ENCODE measurements at regions not wholly inside any gene's neighbourhood (a gene's known extent, or its start where the extent isn't known, plus 50 kb on each side); places are given as distances from the start of the nearest gene placed in this dataset.

DNA sequence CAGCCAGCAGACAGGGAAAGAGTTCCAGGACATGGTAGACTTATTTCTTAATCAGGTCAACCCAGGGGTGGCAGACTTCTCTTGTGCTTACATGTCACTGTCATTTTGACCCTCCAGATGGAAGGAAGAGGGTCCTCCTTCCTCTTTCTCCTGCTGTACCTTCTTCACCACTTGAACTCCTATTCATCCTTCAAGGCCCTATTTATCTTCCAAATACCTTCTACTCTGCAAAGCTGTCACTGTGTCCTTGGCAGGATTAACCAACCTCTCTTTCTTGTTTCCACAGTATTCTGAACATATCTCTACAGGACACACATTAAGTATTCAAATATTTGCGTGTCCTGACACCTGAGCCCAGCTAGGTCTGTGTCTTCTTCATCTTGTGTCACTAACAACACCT, 163.1 kb downstream of the DICER1 start:
- no peak overlapping the region for H3K27ac ChIP-seq (ENCODE audit: low read length)
- POLR2A ChIA-PET, result no interaction called here
- H3K4me3 ChIP-seq (ENCODE audit: low read depth in 2 of 2, low read length in 2 of 2), result no peak overlapping the region
- BruUV-seq (replicated peaks), result no TSS peak
- H3K4me1 ChIP-seq (ENCODE audit: control insufficient read depth, insufficient read depth, low read length), result no peaks in the 10 kb centered on the region
- in situ Hi-C loops (cut with HindIII; ENCODE audit: low pct_unique_long_range_greater_than_20kb, low sequenced_read_pairs) (no loop called here), intact Hi-C loops (cut with micrococcal nuclease; ENCODE audit: unreplicated experiment) (no loop called here)
- TF ChIP-seq SIN3A (IDR thresholded peaks at IDR 0.05; ENCODE audit: borderline replicate concordance, insufficient read depth, low read depth, low read length), result no peak
- TF ChIP-seq TCF7L2 (IDR thresholded peaks at IDR 0.05; ENCODE audit: low read depth, low read length), result no peak
- TF ChIP-seq, protein P1, sequence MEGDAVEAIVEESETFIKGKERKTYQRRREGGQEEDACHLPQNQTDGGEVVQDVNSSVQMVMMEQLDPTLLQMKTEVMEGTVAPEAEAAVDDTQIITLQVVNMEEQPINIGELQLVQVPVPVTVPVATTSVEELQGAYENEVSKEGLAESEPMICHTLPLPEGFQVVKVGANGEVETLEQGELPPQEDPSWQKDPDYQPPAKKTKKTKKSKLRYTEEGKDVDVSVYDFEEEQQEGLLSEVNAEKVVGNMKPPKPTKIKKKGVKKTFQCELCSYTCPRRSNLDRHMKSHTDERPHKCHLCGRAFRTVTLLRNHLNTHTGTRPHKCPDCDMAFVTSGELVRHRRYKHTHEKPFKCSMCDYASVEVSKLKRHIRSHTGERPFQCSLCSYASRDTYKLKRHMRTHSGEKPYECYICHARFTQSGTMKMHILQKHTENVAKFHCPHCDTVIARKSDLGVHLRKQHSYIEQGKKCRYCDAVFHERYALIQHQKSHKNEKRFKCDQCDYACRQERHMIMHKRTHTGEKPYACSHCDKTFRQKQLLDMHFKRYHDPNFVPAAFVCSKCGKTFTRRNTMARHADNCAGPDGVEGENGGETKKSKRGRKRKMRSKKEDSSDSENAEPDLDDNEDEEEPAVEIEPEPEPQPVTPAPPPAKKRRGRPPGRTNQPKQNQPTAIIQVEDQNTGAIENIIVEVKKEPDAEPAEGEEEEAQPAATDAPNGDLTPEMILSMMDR (IDR thresholded peaks at IDR 0.05), result no peak
- TF ChIP-seq POLR2AphosphoS5 (IDR thresholded peaks at IDR 0.05; ENCODE audit: low read depth, low read length), result no peak
- TF ChIP-seq, protein P2, sequence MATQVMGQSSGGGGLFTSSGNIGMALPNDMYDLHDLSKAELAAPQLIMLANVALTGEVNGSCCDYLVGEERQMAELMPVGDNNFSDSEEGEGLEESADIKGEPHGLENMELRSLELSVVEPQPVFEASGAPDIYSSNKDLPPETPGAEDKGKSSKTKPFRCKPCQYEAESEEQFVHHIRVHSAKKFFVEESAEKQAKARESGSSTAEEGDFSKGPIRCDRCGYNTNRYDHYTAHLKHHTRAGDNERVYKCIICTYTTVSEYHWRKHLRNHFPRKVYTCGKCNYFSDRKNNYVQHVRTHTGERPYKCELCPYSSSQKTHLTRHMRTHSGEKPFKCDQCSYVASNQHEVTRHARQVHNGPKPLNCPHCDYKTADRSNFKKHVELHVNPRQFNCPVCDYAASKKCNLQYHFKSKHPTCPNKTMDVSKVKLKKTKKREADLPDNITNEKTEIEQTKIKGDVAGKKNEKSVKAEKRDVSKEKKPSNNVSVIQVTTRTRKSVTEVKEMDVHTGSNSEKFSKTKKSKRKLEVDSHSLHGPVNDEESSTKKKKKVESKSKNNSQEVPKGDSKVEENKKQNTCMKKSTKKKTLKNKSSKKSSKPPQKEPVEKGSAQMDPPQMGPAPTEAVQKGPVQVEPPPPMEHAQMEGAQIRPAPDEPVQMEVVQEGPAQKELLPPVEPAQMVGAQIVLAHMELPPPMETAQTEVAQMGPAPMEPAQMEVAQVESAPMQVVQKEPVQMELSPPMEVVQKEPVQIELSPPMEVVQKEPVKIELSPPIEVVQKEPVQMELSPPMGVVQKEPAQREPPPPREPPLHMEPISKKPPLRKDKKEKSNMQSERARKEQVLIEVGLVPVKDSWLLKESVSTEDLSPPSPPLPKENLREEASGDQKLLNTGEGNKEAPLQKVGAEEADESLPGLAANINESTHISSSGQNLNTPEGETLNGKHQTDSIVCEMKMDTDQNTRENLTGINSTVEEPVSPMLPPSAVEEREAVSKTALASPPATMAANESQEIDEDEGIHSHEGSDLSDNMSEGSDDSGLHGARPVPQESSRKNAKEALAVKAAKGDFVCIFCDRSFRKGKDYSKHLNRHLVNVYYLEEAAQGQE (IDR thresholded peaks at IDR 0.05; ENCODE audit: insufficient read depth in 1 of 2, low read depth in 2 of 2, low read length in 1 of 2), result no peak
- CTCF ChIA-PET, result no interaction called here
- no peaks in the 10 kb centered on the region for H3K36me3 ChIP-seq (ENCODE audit: control insufficient read depth, insufficient read depth, low read length)
- no peaks in the 10 kb centered on the region for H3K9me3 ChIP-seq (ENCODE audit: control insufficient read depth, insufficient read depth, low read depth, low read length)
- DNase-seq (ENCODE audit: low read depth, low spot score) (no peak), ATAC-seq (no peak)
- H3K27me3 ChIP-seq (ENCODE audit: control insufficient read depth, insufficient read depth, low read length), result no peaks in the 10 kb centered on the region; the same call in 1 of the 2 replicates

DNA sequence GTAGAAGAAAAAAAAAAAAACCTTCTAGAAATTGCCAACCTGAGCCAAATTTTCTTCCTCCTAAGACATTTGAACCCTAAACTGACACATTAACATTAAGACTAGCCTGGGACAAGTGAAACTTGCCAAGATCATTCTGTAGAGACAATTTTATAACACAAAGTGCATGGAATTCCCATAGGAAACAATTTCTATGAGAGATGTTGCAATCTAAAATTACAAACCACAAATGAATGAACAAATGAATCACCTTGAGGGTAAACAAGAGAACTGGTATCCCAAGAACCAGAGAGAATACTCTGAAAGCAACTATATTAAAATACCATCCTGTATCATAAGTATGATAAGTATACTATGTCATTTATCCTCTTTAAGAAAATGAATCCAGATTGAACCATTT, 165.3 kb downstream of the DICER1 start:
- intact Hi-C loops (cut with micrococcal nuclease; ENCODE audit: unreplicated experiment) (no loop called here), in situ Hi-C loops (cut with HindIII; ENCODE audit: low pct_unique_long_range_greater_than_20kb, low sequenced_read_pairs) (no loop called here)
- no TSS peak for BruUV-seq (replicated peaks)
- Histone ChIP-seq H3K4me3 (ENCODE audit: low read depth in 2 of 2, low read length in 2 of 2) (no peak overlapping the region), H3K9me3 (ENCODE audit: control insufficient read depth, insufficient read depth, low read depth, low read length) (no peaks in the 10 kb centered on the region), H3K27ac (ENCODE audit: low read length) (no peak overlapping the region), H3K4me1 (ENCODE audit: control insufficient read depth, insufficient read depth, low read length) (no peaks in the 10 kb centered on the region), H3K27me3 (ENCODE audit: control insufficient read depth, insufficient read depth, low read length) (no peaks in the 10 kb centered on the region; the same call in 1 of the 2 replicates), H3K36me3 (ENCODE audit: control insufficient read depth, insufficient read depth, low read length) (no peaks in the 10 kb centered on the region)
- TF ChIP-seq, protein P2 (IDR thresholded peaks at IDR 0.05; ENCODE audit: insufficient read depth in 1 of 2, low read depth in 2 of 2, low read length in 1 of 2), result no peak
- no peak for TF ChIP-seq POLR2AphosphoS5 (IDR thresholded peaks at IDR 0.05; ENCODE audit: low read depth, low read length)
- no peak for TF ChIP-seq TCF7L2 (IDR thresholded peaks at IDR 0.05; ENCODE audit: low read depth, low read length)
- no peak for TF ChIP-seq SIN3A (IDR thresholded peaks at IDR 0.05; ENCODE audit: borderline replicate concordance, insufficient read depth, low read depth, low read length)
- TF ChIP-seq, protein P1 (IDR thresholded peaks at IDR 0.05), result no peak
- CTCF ChIA-PET, result no interaction called here
- DNase-seq (ENCODE audit: low read depth, low spot score), result no peak
- no peak for ATAC-seq
- POLR2A ChIA-PET, result no interaction called here
